RWPE1 (cell line): ENCODE measurements at regions not wholly inside any gene's neighbourhood (a gene's known extent, or its start where the extent isn't known, plus 50 kb on each side); places are given as distances from the start of the nearest gene placed in this dataset.
"Not testable (repeated sequence)": the region's sequence is repeated elsewhere in the genome, so short reads cannot be mapped to it uniquely, and the experiment has no call there.

Experiments used
- CTCF ChIA-PET: fragments of 350-600 bp; sonication (Branson Sonifier 250); formaldehyde crosslinking; extraction: SDS; loops from one replicate; lab custom pipeline; 2021; lab: Yijun Ruan, JAX
- POLR2A ChIA-PET: fragments of 400-600 bp; formaldehyde crosslinking; extraction: SDS; loops from one replicate; lab custom pipeline; 2020; ENCODE audit warnings: antibody characterized with exemption; ENCODE audit not compliant: low non-redundant PET; lab: Yijun Ruan, JAX
- DNase-seq: peaks from one replicate; pipeline ENCODE4 v3.0.0; 2012; ENCODE audit warnings: low spot score
- H3K27ac ChIP-seq: fragments of 450-650 bp; 2 replicates; pipeline ENCODE4 v1.5.1; 2017
- CTCF ChIP-seq: fragments of 450-650 bp; conservative IDR thresholded peaks from 2 replicates; pipeline ENCODE4 v1.5.1; 2017; ENCODE audit warnings: low read depth, mild to moderate bottlenecking

- TF ChIP-seq CTCF = no peak
- no peak overlapping the region for H3K27ac ChIP-seq
- CTCF ChIA-PET = no interaction called here
- no peak for DNase-seq
- POLR2A ChIA-PET = no interaction called here
Observed at GRCh38 chr7:25048444-25048834, 68.5 kb upstream of the OSBPL3 start.

DNA sequence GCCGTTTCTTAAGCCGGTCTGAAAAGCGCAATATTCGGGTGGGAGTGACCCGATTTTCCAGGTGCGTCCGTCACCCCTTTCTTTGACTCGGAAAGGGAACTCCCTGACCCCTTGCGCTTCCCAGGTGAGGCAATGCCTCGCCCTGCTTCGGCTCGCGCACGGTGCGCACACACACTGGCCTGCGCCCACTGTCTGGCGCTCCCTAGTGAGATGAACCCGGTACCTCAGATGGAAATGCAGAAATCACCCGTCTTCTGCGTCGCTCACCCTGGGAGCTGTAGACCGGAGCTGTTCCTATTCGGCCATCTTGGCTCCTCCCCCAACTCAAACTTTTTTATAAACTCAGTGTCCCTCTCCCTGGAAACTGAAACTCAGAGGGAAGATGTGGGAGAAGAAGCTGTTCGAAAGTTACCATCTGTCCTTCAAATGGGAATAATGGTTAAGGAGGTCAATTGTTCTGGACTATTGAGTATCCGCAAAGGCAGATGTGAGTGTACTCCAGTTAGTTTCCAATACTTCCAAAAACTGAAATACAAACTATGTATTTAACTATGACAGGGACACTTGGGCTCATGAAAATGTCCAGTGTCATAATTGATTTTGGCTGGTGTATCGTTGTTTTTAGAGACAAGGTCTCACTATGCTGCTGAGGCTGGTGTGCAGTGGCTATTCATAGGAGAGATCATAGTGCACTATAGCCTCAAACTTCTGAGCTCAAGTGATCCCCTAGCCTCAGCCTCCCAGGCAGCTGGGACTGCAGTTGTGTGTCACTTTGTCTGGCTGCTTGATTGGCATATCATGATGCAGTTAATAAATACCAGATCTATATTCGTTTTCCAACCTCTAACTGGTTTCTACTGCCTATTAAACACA, 67.8 kb upstream of the OSBPL3 start:
- DNase-seq, POLR2A ChIA-PET, CTCF ChIA-PET: not testable (repeated sequence)
- peak overlapping the region; percentile 61 for H3K27ac ChIP-seq

- no peak for TF ChIP-seq CTCF
- ChIA-PET POLR2A (no interaction called here), CTCF (interaction anchor here (0.9 kb wide), 1 partner anchor 58 kb away, joined by 3 read pairs; no protein-coding TSS in a partner anchor)
- no peak overlapping the region for H3K27ac ChIP-seq
- no peak for DNase-seq
Observed at GRCh38 chr7:25037325-25037724, 57.3 kb upstream of the OSBPL3 start.

DNA sequence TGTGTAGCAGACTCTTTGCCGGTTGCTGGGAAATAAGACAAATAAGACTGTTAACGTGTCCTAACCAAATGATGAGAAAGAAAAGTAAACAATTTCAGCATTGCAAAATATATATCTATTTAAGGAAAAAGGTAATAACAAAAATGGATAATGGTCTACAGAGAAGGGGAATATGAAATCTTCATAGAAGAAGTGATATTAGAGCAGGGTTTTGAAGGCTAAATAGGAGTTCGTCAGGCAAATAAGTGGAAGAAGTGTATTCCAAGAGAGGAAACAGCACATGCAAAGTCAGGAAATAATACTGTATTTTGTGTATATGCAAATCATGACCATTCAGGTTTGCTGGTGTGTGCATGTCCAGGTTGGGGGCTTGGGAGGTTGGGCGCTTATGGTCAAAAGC, 55.3 kb upstream of the OSBPL3 start:
- CTCF ChIA-PET = no interaction called here
- no peak for TF ChIP-seq CTCF
- POLR2A ChIA-PET = no interaction called here
- H3K27ac ChIP-seq = no peak overlapping the region
- no peak for DNase-seq

DNA sequence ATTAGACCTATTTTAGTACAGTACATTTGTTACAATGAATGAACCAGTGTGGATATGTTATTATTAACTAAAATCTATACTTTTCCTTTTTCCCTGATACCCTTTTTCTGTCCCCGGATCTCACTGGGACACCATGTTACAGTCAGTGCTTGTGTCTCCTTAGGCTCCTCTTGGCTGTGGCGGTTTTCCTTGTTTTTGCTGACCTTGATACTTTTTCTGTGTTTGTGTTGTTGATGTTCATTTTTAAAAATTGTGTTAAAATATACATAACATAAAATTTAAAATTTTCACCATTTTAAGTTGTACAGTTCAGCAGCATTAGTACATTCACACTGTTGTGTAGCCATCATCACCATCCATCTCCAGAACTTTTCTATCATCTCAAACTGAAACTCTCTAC, 54.2 kb upstream of the OSBPL3 start:
- no peak for TF ChIP-seq CTCF
- CTCF ChIA-PET = no interaction called here
- no peak overlapping the region for H3K27ac ChIP-seq
- DNase-seq = no peak
- POLR2A ChIA-PET = no interaction called here

DNA sequence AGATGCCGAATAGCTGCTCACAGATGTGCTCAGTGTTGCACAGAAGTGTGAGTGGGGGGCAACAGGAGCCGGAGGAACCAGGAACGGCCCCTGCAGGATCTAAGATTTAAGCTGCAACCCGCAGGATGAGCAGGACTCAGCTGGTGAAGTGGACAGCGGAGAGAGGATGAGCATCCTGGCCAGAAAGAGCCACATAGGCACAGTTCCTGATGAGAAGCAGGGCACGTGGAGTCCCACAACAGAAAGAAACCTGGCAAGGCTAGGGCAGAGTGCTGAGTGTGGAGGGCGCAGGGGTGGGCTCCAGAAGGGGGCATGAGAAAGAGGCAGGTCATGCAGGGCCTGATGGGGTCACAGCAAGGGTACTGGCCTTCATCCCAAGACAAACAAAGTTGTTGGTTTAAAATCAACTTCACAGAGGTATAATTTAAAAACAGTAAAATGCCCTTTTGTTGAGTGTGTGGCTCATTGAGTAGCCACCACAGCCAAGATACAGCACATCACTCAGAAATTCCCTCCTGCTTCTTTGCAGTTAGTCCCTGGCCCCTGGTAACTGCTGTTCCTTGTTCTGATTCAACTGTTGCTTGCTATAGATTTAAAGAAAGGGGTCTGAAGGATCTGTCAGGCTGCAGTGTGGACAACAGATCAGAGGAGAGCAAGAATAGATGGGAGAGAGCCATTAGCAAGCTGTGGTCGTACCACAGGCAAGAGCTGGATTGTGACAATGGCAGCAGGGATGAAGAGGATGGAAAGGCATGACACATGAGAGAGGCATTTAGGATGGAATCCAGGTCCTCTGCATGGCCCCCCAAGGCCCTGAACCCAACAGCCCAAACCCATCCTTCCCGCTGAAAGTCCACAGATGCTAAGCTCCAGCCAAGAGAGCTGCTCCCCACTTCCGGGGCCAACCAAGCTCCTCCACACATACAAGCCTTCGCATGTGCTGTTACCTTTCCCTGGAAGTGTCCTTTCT, 53.1 kb upstream of the OSBPL3 start:
- no peak overlapping the region for H3K27ac ChIP-seq
- POLR2A ChIA-PET = no interaction called here
- no peak for DNase-seq
- TF ChIP-seq CTCF = no peak
- CTCF ChIA-PET = no interaction called here

GRCh38 chr7:25031432-25031831, 51.5 kb upstream of the OSBPL3 start:
- POLR2A ChIA-PET = no interaction called here
- no peak for DNase-seq
- no peak overlapping the region for H3K27ac ChIP-seq
- CTCF ChIA-PET = no interaction called here
- TF ChIP-seq CTCF = no peak
